ENCODE measurements at regions not wholly inside any gene's neighbourhood (a gene's known extent, or its start where the extent isn't known, plus 50 kb on each side); places are given as distances from the start of the nearest gene placed in this dataset.

GRCh38 chr9:31582071-31582470 lies 802.4 kb upstream of the ACO1 start:
- TF ChIP-seq, protein P1, sequence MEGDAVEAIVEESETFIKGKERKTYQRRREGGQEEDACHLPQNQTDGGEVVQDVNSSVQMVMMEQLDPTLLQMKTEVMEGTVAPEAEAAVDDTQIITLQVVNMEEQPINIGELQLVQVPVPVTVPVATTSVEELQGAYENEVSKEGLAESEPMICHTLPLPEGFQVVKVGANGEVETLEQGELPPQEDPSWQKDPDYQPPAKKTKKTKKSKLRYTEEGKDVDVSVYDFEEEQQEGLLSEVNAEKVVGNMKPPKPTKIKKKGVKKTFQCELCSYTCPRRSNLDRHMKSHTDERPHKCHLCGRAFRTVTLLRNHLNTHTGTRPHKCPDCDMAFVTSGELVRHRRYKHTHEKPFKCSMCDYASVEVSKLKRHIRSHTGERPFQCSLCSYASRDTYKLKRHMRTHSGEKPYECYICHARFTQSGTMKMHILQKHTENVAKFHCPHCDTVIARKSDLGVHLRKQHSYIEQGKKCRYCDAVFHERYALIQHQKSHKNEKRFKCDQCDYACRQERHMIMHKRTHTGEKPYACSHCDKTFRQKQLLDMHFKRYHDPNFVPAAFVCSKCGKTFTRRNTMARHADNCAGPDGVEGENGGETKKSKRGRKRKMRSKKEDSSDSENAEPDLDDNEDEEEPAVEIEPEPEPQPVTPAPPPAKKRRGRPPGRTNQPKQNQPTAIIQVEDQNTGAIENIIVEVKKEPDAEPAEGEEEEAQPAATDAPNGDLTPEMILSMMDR (IDR thresholded peaks at IDR 0.05; ENCODE audit: extremely low read depth in 1 of 2, insufficient read depth in 1 of 2, low read depth in 1 of 2, low read length in 2 of 2): no peak
- TF ChIP-seq EZH2 (IDR thresholded peaks at IDR 0.05; ENCODE audit: borderline replicate concordance, low read depth, low read length, severe bottlenecking): no peak
- no peak for TF ChIP-seq POLR2A (IDR thresholded peaks at IDR 0.05; ENCODE audit: low read depth, low read length)
- TF ChIP-seq JUN (IDR thresholded peaks at IDR 0.05; ENCODE audit: borderline replicate concordance, insufficient read depth, insufficient read length, low read depth): no peak
- no peak for TF ChIP-seq MYC (IDR thresholded peaks at IDR 0.05; ENCODE audit: low read depth, low read length)
- no peak for TF ChIP-seq POLR2AphosphoS5 (IDR thresholded peaks at IDR 0.05; ENCODE audit: insufficient read depth, low read depth, low read length)
- no peak for TF ChIP-seq FOS (IDR thresholded peaks at IDR 0.05; ENCODE audit: borderline replicate concordance, insufficient read depth, low read length)
